Activated naive CD4-positive, alpha-beta T cell treated with anti-CD3 and anti-CD28 coated beads, Interleukin-2, amount 10 ng/mL, durations not matched to agents 7 days and 5 days (primary cell): ENCODE measurements at regions not wholly inside any gene's neighbourhood (a gene's known extent, or its start where the extent isn't known, plus 50 kb on each side); places are given as distances from the start of the nearest gene placed in this dataset.

Experiments
- CTCF ChIA-PET: fragments of 350-600 bp; sonication (Branson Sonifier 250); formaldehyde crosslinking; loops from one replicate; lab custom pipeline; 2021; ENCODE audit warnings: antibody characterized with exemption; lab: Charles Lee
- DNase-seq: peaks from one replicate; pipeline ENCODE4 v3.0.0-alpha.2; 2020
- H3K27ac Mint-ChIP-seq: one replicate; pipeline ENCODE4 v1.8.0; 2021; ENCODE audit warnings: mild to moderate bottlenecking, moderate library complexity, mixed read lengths
- H3K27me3 Mint-ChIP-seq: one replicate; pipeline ENCODE4 v1.8.0; 2021; ENCODE audit warnings: mild to moderate bottlenecking, mixed read lengths
- H3K36me3 Mint-ChIP-seq: one replicate; pipeline ENCODE4 v1.8.0; 2021; ENCODE audit warnings: mixed read lengths
- H3K4me1 Mint-ChIP-seq: one replicate; pipeline ENCODE4 v1.8.0; 2021; ENCODE audit warnings: mixed read lengths
- H3K4me3 Mint-ChIP-seq: one replicate; pipeline ENCODE4 v1.8.0; 2021; ENCODE audit warnings: mild to moderate bottlenecking, moderate library complexity, mixed read lengths
- H3K9me3 Mint-ChIP-seq: one replicate; pipeline ENCODE4 v1.8.0; 2021; ENCODE audit warnings: mixed read lengths

GRCh38 chr13:90154311-90154960, 1193.1 kb upstream of the MIR17HG start:
- no peaks in the 10 kb centered on the region for H3K4me1 Mint-ChIP-seq
- CTCF ChIA-PET = no interaction called here
- H3K9me3 Mint-ChIP-seq = peaks cover 12% of the 10 kb centered on the region
- no peak for DNase-seq
- no peaks in the 10 kb centered on the region for H3K36me3 Mint-ChIP-seq
- H3K27me3 Mint-ChIP-seq = no peaks in the 10 kb centered on the region
- H3K27ac Mint-ChIP-seq = no peak overlapping the region
- H3K4me3 Mint-ChIP-seq = no peak overlapping the region

- no peaks in the 10 kb centered on the region for H3K36me3 Mint-ChIP-seq
- H3K4me3 Mint-ChIP-seq = no peak overlapping the region
- peaks cover 9% of the 10 kb centered on the region for H3K9me3 Mint-ChIP-seq
- H3K27ac Mint-ChIP-seq = no peak overlapping the region
- no peaks in the 10 kb centered on the region for H3K4me1 Mint-ChIP-seq
- CTCF ChIA-PET = no interaction called here
- no peak for DNase-seq
- no peaks in the 10 kb centered on the region for H3K27me3 Mint-ChIP-seq
These were observed 1191.1 kb upstream of the MIR17HG start for GRCh38 chr13:90156390-90156789.

- peaks cover 8% of the 10 kb centered on the region for H3K9me3 Mint-ChIP-seq
- no peak overlapping the region for H3K4me3 Mint-ChIP-seq
- DNase-seq = no peak
- no peaks in the 10 kb centered on the region for H3K36me3 Mint-ChIP-seq
- H3K4me1 Mint-ChIP-seq = no peaks in the 10 kb centered on the region
- no peaks in the 10 kb centered on the region for H3K27me3 Mint-ChIP-seq
- no peak overlapping the region for H3K27ac Mint-ChIP-seq
- CTCF ChIA-PET = no interaction called here
These were observed 1178.5 kb upstream of the MIR17HG start for GRCh38 chr13:90168953-90169352.

- Mint-ChIP-seq H3K27me3 (no peaks in the 10 kb centered on the region), H3K27ac (no peak overlapping the region), H3K4me3 (no peak overlapping the region), H3K36me3 (no peaks in the 10 kb centered on the region), H3K4me1 (no peaks in the 10 kb centered on the region), H3K9me3 (peaks cover 4% of the 10 kb centered on the region)
- CTCF ChIA-PET = no interaction called here
- no peak for DNase-seq
These were observed 1177.3 kb upstream of the MIR17HG start for GRCh38 chr13:90170208-90170607.

GRCh38 chr13:90171649-90172048, 1175.8 kb upstream of the MIR17HG start:
- Mint-ChIP-seq H3K27ac (no peak overlapping the region), H3K27me3 (no peaks in the 10 kb centered on the region), H3K9me3 (peaks cover 2% of the 10 kb centered on the region), H3K4me1 (no peaks in the 10 kb centered on the region), H3K4me3 (no peak overlapping the region), H3K36me3 (no peaks in the 10 kb centered on the region)
- no peak for DNase-seq
- CTCF ChIA-PET = no interaction called here

- H3K4me3 Mint-ChIP-seq = no peak overlapping the region
- DNase-seq = no peak
- H3K27ac Mint-ChIP-seq = no peak overlapping the region
These were observed 1170.0 kb upstream of the MIR17HG start for GRCh38 chr13:90177512-90177911.

GRCh38 chr13:90184355-90184754, 1163.1 kb upstream of the MIR17HG start:
- no peak for DNase-seq
- Mint-ChIP-seq H3K36me3 (no peaks in the 10 kb centered on the region), H3K27me3 (no peaks in the 10 kb centered on the region), H3K9me3 (peaks cover 4% of the 10 kb centered on the region), H3K27ac (no peak overlapping the region), H3K4me1 (no peaks in the 10 kb centered on the region), H3K4me3 (no peak overlapping the region)
- CTCF ChIA-PET = no interaction called here

More at GRCh38 chr13:90177512-90177911, 1170.0 kb upstream of the MIR17HG start:
- Mint-ChIP-seq H3K9me3 (peaks cover 2% of the 10 kb centered on the region), H3K27me3 (no peaks in the 10 kb centered on the region), H3K36me3 (no peaks in the 10 kb centered on the region), H3K4me1 (no peaks in the 10 kb centered on the region)
- CTCF ChIA-PET = no interaction called here

GRCh38 chr13:90185734-90186133, 1161.8 kb upstream of the MIR17HG start:
- no peaks in the 10 kb centered on the region for H3K36me3 Mint-ChIP-seq
- no peaks in the 10 kb centered on the region for H3K27me3 Mint-ChIP-seq
- CTCF ChIA-PET = no interaction called here
- no peaks in the 10 kb centered on the region for H3K4me1 Mint-ChIP-seq
- no peak for DNase-seq
- no peak overlapping the region for H3K27ac Mint-ChIP-seq
- H3K4me3 Mint-ChIP-seq = no peak overlapping the region
- H3K9me3 Mint-ChIP-seq = peaks cover 4% of the 10 kb centered on the region

GRCh38 chr13:90187478-90188350, 1159.8 kb upstream of the MIR17HG start:
- Mint-ChIP-seq H3K4me1 (no peaks in the 10 kb centered on the region), H3K9me3 (peaks cover 5% of the 10 kb centered on the region), H3K27ac (no peak overlapping the region), H3K36me3 (no peaks in the 10 kb centered on the region), H3K4me3 (no peak overlapping the region), H3K27me3 (no peaks in the 10 kb centered on the region)
- no peak for DNase-seq
- CTCF ChIA-PET = no interaction called here

- Mint-ChIP-seq H3K4me1 (no peaks in the 10 kb centered on the region), H3K9me3 (peaks cover 6% of the 10 kb centered on the region), H3K4me3 (no peak overlapping the region), H3K27ac (no peak overlapping the region), H3K27me3 (no peaks in the 10 kb centered on the region), H3K36me3 (no peaks in the 10 kb centered on the region)
- CTCF ChIA-PET = no interaction called here
- DNase-seq = no peak
These were observed 1159.2 kb upstream of the MIR17HG start for GRCh38 chr13:90188351-90188636.

- no peak for DNase-seq
- H3K4me1 Mint-ChIP-seq = no peaks in the 10 kb centered on the region
- H3K27ac Mint-ChIP-seq = no peak overlapping the region
- CTCF ChIA-PET = no interaction called here
- no peaks in the 10 kb centered on the region for H3K27me3 Mint-ChIP-seq
- H3K36me3 Mint-ChIP-seq = no peaks in the 10 kb centered on the region
- no peak overlapping the region for H3K4me3 Mint-ChIP-seq
- H3K9me3 Mint-ChIP-seq = peaks cover 10% of the 10 kb centered on the region
These were observed 1149.8 kb upstream of the MIR17HG start for GRCh38 chr13:90197722-90198121.

- Mint-ChIP-seq H3K9me3 (peaks cover 10% of the 10 kb centered on the region), H3K27me3 (no peaks in the 10 kb centered on the region), H3K4me1 (no peaks in the 10 kb centered on the region), H3K36me3 (no peaks in the 10 kb centered on the region), H3K4me3 (no peak overlapping the region), H3K27ac (no peak overlapping the region)
- DNase-seq = no peak
- CTCF ChIA-PET = no interaction called here
These were observed 1146.3 kb upstream of the MIR17HG start for GRCh38 chr13:90201202-90201601.

- H3K27me3 Mint-ChIP-seq = no peaks in the 10 kb centered on the region
- no peaks in the 10 kb centered on the region for H3K36me3 Mint-ChIP-seq
- H3K27ac Mint-ChIP-seq = no peak overlapping the region
- CTCF ChIA-PET = no interaction called here
- peaks cover 11% of the 10 kb centered on the region for H3K9me3 Mint-ChIP-seq
- no peak for DNase-seq
- H3K4me1 Mint-ChIP-seq = no peaks in the 10 kb centered on the region
- H3K4me3 Mint-ChIP-seq = no peak overlapping the region
These were observed 1145.6 kb upstream of the MIR17HG start for GRCh38 chr13:90201676-90202460.

- Mint-ChIP-seq H3K4me3 (no peak overlapping the region), H3K4me1 (no peaks in the 10 kb centered on the region), H3K9me3 (peaks cover 23% of the 10 kb centered on the region), H3K27ac (no peak overlapping the region), H3K36me3 (no peaks in the 10 kb centered on the region), H3K27me3 (no peaks in the 10 kb centered on the region)
- no peak for DNase-seq
- CTCF ChIA-PET = no interaction called here
These were observed 1142.4 kb upstream of the MIR17HG start for GRCh38 chr13:90205081-90205480.
